OCI-LY7 (cell line): ENCODE measurements at regions not wholly inside any gene's neighbourhood (a gene's known extent, or its start where the extent isn't known, plus 50 kb on each side); places are given as distances from the start of the nearest gene placed in this dataset.

Experiments used
- EZH2phosphoT487 ChIP-seq: fragments of 200-600 bp; sonication (generic); IDR thresholded peaks from 2 replicates; pipeline ENCODE4 v1.6.1; 2018; ENCODE audit warnings: low read depth, borderline replicate concordance, mild to moderate bottlenecking, mixed run types, antibody characterized with exemption, low read length, moderate library complexity, mixed read lengths
- TF ChIP-seq, protein P1 (sequence below): fragments of 200-600 bp; sonication (generic); conservative IDR thresholded peaks from 2 replicates; pipeline ENCODE4 v1.5.1; 2014; ENCODE audit warnings: mild to moderate bottlenecking, antibody characterized with exemption, low read length, moderate library complexity, mixed read lengths

DNA sequence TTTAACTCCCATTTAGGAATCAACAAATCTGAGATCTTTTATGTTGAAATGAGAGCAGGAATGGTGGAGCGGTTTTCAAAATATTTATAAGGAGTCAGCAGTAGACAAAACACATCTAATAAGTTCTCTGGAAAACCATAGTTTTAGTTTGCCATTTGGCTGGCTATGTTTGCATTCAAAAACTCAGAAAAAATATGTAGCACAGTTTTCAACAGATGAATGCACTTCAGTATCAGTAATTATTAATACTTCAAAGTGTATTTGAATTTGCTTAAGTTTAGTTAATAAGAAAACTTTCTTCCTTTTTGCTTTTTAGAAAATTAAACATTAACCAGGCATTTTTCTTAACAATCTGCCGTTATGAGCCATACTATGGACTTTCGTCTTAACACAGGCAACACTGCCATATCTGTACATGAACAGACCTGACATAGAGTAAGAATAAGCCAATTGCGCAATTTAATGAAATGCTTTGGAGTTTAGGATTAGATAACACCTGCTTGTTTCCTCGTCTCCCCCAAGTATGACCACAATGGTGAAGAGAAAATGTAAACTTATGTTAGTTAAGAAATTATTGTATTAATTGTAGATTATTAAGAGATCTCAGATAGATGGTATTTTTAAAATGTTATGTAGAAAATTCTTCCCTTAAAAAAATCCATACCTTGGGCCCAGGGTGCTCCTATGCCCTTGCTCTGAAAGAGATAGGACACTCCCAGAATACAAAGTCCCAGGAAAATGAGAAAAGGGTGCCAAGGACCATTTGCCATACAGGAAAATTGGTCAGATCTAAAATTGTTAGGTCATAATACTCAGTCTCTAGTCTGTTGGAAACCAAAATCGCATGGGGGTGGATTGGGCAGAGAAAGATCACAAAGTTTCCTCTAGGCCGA, 552.3 kb upstream of the ARGLU1 start:
- TF ChIP-seq, protein P1, sequence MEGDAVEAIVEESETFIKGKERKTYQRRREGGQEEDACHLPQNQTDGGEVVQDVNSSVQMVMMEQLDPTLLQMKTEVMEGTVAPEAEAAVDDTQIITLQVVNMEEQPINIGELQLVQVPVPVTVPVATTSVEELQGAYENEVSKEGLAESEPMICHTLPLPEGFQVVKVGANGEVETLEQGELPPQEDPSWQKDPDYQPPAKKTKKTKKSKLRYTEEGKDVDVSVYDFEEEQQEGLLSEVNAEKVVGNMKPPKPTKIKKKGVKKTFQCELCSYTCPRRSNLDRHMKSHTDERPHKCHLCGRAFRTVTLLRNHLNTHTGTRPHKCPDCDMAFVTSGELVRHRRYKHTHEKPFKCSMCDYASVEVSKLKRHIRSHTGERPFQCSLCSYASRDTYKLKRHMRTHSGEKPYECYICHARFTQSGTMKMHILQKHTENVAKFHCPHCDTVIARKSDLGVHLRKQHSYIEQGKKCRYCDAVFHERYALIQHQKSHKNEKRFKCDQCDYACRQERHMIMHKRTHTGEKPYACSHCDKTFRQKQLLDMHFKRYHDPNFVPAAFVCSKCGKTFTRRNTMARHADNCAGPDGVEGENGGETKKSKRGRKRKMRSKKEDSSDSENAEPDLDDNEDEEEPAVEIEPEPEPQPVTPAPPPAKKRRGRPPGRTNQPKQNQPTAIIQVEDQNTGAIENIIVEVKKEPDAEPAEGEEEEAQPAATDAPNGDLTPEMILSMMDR = no peak
- TF ChIP-seq EZH2phosphoT487 = no peak
